Bronchial epithelial cell (primary cell): ENCODE measurements at regions not wholly inside any gene's neighbourhood (a gene's known extent, or its start where the extent isn't known, plus 50 kb on each side); places are given as distances from the start of the nearest gene placed in this dataset.
"Not testable (repeated sequence)": the region's sequence is repeated elsewhere in the genome, so short reads cannot be mapped to it uniquely, and the experiment has no call there.

ENCODE experiments used
- DNase-seq: peaks from one replicate; pipeline ENCODE4 v3.0.0-alpha.2; 2010; ENCODE audit warnings: low read depth
- FAIRE-seq: peaks from 2 replicates; lab custom pipeline; 2011; peaks lifted over from hg19 to GRCh38; lab: Jason Lieb, UNC
- H3K27me3 ChIP-seq: 2 replicates; pipeline ENCODE4 v1.5.1; 2011; ENCODE audit warnings: low read length; ENCODE audit not compliant: control insufficient read depth, insufficient read depth
- H3K36me3 ChIP-seq: 2 replicates; pipeline ENCODE4 v1.5.1; 2011; ENCODE audit warnings: low read length; ENCODE audit not compliant: control insufficient read depth, insufficient read depth
- H3K4me3 ChIP-seq: 2 replicates; pipeline ENCODE4 v1.5.1; 2011; ENCODE audit warnings: mild to moderate bottlenecking, low read depth, low read length, control low read depth
- TF ChIP-seq, protein P1 (sequence below): IDR thresholded peaks from 2 replicates; pipeline ENCODE4 v1.5.1; 2011; ENCODE audit warnings: mild to moderate bottlenecking, moderate library complexity, low read length, control low read depth, inconsistent platforms; ENCODE audit not compliant: insufficient read depth, severe bottlenecking

DNA sequence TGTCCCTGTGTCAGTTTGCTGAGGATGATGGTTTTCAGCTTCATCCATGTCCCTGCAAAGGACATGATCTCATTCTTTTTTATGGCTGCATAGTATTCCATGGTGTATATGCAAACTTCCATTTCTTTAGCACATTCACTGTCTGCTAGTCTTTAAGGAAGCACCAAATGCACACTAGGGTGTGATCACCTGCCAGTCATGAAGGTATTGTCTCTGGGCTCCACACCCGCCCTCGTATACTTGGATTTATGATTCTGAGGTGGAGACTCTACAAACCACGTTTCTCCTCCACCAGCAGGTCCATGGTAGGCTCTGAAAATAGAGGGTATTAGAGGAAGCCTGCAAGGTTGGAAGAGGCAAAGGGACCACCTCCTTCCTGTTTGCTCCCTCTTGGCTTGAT is 75.9 kb upstream of the MAML3 start:
- Histone ChIP-seq H3K4me3 (no peak overlapping the region), H3K36me3 (no peaks in the 10 kb centered on the region), H3K27me3 (no peaks in the 10 kb centered on the region)
- FAIRE-seq = no peak
- no peak for DNase-seq
- TF ChIP-seq, protein P1, sequence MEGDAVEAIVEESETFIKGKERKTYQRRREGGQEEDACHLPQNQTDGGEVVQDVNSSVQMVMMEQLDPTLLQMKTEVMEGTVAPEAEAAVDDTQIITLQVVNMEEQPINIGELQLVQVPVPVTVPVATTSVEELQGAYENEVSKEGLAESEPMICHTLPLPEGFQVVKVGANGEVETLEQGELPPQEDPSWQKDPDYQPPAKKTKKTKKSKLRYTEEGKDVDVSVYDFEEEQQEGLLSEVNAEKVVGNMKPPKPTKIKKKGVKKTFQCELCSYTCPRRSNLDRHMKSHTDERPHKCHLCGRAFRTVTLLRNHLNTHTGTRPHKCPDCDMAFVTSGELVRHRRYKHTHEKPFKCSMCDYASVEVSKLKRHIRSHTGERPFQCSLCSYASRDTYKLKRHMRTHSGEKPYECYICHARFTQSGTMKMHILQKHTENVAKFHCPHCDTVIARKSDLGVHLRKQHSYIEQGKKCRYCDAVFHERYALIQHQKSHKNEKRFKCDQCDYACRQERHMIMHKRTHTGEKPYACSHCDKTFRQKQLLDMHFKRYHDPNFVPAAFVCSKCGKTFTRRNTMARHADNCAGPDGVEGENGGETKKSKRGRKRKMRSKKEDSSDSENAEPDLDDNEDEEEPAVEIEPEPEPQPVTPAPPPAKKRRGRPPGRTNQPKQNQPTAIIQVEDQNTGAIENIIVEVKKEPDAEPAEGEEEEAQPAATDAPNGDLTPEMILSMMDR = no peak

DNA sequence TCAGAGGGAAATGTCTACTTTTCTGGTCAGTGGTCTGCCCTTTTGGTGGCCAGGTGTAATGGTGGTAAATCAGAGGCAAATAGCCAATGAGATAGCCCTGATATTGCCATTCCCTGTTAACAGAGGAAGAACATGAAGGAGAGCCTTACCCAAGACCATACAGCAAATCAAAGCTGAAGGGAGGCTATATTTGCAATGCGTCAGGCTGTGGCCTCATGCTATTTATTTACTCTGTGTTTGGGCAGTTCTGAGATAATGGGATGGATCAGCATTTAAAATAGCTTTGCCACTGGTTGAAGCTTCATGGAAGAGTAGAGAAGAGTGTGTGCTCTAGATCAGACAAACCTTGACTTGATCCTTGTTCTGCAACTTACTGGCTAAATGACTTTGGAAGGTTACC is 73.3 kb upstream of the MAML3 start:
- Histone ChIP-seq H3K36me3 (no peaks in the 10 kb centered on the region), H3K4me3 (no peak overlapping the region), H3K27me3 (no peaks in the 10 kb centered on the region)
- DNase-seq (no peak), FAIRE-seq (no peak)
- TF ChIP-seq, protein P1 = no peak

- FAIRE-seq (no peak), DNase-seq (peak; percentile 35)
- Histone ChIP-seq H3K4me3 (no peak overlapping the region), H3K36me3 (no peaks in the 10 kb centered on the region), H3K27me3 (no peaks in the 10 kb centered on the region)
- TF ChIP-seq, protein P1 = no peak
Observed at GRCh38 chr4:140223056-140223810, 69.2 kb upstream of the MAML3 start.

DNA sequence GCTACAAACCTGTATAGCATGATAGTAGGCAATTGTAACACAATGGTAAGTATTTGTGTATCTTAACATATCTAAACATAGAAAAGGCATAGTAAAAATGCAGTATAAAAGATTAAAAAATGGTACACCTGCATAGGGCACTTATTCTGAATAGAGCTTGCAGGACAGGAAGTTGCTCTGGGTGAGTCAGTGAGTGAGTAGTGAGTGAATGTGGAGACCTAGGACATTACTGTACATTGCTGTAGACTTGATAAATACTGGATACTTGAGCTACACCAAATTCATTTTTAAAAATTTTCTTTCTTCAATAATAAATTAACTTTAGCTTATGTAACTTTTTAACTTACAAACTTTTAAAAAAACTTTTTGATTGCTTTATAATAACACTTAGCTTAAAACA is 68.2 kb upstream of the MAML3 start:
- H3K27me3 ChIP-seq = no peaks in the 10 kb centered on the region
- TF ChIP-seq, protein P1 = no peak
- DNase-seq (peak; percentile 76), FAIRE-seq (no peak)
- H3K4me3 ChIP-seq = no peak overlapping the region
- no peaks in the 10 kb centered on the region for H3K36me3 ChIP-seq

DNA sequence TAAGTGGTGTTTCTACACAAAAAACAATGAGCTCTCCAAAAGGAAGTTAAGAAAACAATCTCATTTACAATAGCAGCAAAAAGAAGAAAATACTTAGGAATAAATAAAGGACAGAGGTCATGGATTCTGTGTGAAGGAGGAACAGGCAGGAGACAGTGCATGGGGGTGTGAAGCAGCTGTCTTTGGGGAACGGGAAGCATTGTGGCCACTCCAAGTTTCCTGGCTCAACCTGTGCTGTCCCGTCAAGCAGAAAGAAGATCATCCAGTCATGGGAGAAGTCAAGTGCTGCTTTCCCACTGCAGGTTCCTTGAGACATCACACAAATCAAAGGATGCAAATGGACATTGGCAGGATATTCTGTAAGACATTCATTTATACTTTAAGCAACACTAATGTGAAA is 66.1 kb upstream of the MAML3 start:
- no peaks in the 10 kb centered on the region for H3K36me3 ChIP-seq
- H3K4me3 ChIP-seq = no peak overlapping the region
- TF ChIP-seq, protein P1 = no peak
- H3K27me3 ChIP-seq = no peaks in the 10 kb centered on the region
- FAIRE-seq (no peak), DNase-seq (no peak)

- FAIRE-seq (no peak), DNase-seq (no peak)
- H3K4me3 ChIP-seq = no peak overlapping the region
- H3K36me3 ChIP-seq = no peaks in the 10 kb centered on the region
- no peaks in the 10 kb centered on the region for H3K27me3 ChIP-seq
- TF ChIP-seq, protein P1 = no peak
Observed at GRCh38 chr4:140219567-140219966, 65.6 kb upstream of the MAML3 start.

DNA sequence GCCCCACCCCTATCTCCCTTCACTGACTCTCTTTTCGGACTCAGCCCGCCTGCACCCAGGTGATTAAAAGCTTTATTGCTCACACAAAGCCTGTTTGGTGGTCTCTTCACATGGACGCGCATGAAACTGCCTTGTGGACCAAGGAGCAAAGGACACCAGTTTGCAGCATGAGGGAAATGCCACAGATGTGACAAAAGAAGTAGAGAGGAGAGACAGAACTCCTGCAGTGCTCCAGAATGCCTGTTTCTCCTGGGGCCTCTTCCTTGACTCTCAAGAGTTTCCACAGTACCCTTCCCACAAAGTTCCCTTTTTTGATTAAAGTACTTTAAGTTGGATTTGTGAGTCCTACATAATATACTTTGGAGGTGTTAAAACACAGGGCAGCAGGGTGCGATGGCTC is 65.1 kb upstream of the MAML3 start:
- H3K27me3 ChIP-seq, DNase-seq, H3K4me3 ChIP-seq, FAIRE-seq, H3K36me3 ChIP-seq: not testable (repeated sequence)
